ENCODE measurements at regions not wholly inside any gene's neighbourhood (a gene's known extent, or its start where the extent isn't known, plus 50 kb on each side); places are given as distances from the start of the nearest gene placed in this dataset.

GRCh38 chr2:4002841-4003403, 299.5 kb downstream of the DCDC2C start:
- no peak for TF ChIP-seq CTCF (IDR thresholded peaks at IDR 0.05; ENCODE audit: low read depth, low read length, poor library complexity, severe bottlenecking)
- no peak for TF ChIP-seq EZH2phosphoT487 (IDR thresholded peaks at IDR 0.05; ENCODE audit: borderline replicate concordance, low read length)
